COR-L47 (cell line): ENCODE measurements at regions not wholly inside any gene's neighbourhood (a gene's known extent, or its start where the extent isn't known, plus 50 kb on each side); places are given as distances from the start of the nearest gene placed in this dataset.

Experiments
- DNase-seq: peaks from one replicate; lab custom pipeline; 2025; lab: John Stamatoyannopoulos, UW

DNA sequence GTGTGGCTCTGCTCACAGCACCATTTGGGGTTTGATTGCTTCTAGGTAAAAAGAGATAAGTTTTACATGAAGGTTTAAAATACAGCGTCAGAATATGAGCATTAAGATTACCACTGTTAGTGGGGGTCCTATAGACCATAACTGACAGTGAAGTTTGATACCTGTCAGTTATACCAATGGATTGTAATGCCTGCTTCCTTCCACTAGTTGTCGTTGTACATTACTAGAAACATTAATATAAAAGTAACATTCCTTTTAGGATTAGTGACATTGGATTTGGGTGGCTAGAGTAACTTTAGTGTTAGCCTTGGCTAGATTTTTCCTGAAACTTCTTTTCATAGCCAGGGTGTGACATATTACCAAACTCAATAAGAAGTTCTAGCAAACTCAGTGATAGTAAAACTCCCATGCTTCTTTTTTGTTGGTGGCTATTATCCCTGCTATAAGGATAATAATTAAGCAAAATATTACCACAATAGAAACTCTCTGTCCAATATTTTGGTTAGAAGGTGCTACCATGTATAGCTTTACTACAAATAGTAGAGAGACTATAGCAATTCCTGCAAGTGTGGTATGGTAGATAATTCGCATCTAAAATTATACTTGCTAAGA is 57.1 kb downstream of the FAM181B start:
- no peak for DNase-seq

DNA sequence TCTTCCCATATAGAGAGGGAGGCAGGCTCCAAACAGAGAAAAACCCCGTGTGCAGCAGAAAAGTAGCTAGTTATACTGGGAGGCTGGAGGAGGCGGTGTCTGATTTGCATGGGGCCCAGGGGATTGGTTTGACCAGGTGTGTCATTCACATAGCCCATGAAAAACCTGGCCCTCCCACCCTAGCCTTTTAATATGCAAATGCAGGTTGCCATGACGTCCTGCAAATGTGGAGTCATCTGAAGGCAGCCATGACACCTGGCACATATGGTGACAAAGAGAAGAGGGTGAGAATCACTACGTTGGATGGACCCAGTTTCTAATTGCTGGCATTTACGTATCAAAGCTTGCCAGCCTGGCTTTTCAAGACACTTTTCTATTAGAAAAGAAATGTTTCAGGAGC is 57.8 kb downstream of the FAM181B start:
- no peak for DNase-seq

DNA sequence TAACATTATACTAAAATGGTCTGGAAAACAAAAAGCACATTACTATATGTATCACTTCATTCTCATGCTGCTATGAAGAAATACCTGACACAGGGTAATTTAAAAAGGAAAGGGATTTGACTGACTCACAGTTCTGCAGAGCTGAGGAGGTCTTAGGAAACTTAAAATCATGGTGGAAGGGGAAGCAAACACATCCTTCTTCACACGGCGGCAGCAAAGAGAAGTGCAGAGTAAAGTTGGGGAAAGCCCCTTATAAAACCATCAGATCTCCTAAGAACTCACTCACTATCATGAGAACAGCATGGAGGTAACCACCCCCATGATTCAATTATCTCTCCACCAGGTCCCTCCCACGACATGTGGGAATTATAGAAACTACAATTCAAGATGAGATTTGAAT is 60.0 kb downstream of the FAM181B start:
- no peak for DNase-seq

DNA sequence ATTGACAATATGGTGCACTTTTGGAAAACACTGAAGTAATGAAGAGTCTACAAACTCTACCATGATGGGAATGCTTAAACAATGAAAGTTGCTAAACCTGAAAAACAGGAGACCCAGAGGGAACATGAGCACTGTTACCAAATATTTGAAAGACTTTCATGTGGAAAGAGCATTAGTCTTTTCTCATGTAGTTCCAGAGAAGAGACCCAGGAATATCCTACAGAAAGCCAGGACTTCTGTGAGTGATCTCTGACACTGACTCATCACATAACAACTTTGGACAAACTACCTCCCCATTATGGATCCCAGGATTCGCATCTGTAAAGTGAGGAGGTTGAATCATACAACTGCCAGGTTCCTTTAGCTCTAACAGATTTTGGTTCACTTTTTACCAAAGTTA is 62.2 kb downstream of the FAM181B start:
- DNase-seq = no peak

DNA sequence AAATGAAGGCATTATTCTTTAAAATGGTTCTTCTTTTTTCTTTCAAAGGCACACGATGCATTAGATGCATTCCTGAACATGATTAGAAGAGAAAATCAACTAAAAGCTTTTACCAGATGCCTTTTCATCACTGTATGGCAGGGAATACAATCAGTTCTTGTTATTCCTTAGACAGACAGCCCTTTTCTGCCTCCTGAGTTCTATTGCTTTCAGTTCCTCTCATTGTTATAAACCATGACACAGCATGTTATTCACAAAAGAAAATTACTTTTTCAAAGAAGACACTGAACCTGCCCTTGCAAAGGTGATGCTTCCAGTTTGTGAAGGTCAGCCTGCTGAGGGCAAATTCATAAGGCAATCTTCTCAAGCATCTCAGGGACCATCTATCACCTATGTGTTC is 70.1 kb downstream of the FAM181B start:
- DNase-seq = no peak

DNA sequence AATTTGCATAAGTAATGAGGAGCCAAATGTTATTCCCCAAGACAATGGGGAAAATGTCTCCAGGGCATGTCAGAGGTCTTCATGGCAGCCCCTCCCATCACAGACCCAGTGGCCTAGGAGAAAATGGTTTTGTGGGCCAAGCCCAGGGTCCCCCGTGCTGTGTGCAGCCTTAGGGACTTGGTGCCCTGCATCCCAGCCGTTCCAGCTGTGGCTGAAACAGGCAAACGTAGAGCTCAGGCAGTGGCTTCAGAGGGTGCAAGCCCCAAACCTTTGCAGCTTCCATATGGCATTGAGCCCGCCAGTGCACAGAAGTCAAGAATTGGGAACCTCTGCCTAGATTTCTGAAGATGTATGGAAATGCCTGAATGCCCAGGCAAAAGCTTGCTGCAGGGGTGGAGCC is 79.9 kb downstream of the FAM181B start:
- DNase-seq = no peak

DNA sequence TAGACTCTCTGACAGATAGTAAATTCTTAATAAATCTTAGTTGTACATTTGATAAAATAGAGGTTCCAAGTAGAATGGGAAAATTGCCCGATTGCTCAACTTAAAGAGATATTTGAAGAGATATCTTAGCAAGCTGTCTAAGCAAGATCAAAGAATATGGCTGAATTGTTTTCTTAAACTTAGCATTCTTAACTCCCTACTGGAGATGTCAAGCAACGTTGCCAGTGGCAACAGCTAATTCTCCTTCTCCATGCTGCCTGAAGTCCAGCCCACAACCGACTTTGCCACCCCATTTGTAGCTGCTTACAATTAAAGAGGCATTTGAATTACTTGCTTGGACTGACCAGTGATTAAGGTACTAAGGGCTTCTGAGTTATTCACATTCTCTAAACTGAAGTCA is 94.4 kb downstream of the FAM181B start:
- no peak for DNase-seq

DNA sequence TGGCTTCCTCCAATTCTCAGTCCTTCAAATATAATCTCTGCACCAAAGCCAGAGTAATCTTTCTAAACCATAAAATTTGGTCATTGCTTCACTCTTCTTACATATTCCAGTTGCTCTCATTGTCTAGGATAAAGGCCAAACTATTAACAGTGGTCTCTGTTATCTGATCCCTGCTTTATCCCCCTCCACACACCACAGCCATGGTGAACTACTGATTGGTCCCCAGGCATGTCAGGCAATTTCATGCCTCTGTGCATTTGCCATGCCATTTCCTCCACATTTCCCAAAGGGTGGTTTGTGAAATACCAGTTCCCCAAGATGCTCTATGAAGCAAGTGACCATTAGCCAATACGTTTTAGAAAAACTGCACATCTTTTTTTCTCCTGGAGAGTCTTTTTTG is 97.0 kb downstream of the FAM181B start:
- DNase-seq = no peak

DNA sequence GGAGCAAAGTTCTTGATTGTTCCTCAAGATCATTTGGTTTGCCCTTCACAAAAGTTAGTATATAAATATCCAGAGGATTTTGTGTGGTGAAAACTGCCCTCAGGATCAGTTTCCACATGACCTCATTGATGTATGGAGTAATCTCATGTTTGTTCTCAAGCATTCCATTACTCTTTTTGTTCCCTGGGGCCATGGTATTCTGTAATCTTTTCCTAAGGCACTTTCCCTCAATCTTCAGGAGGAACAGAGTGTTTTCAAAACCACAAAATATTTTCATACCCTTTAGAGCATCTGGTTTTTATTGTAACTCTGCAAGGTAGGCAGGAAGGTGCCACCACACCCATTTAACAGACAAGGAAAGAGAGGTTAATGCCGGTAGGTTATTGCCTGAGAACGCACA is 99.6 kb downstream of the FAM181B start:
- DNase-seq = no peak

DNA sequence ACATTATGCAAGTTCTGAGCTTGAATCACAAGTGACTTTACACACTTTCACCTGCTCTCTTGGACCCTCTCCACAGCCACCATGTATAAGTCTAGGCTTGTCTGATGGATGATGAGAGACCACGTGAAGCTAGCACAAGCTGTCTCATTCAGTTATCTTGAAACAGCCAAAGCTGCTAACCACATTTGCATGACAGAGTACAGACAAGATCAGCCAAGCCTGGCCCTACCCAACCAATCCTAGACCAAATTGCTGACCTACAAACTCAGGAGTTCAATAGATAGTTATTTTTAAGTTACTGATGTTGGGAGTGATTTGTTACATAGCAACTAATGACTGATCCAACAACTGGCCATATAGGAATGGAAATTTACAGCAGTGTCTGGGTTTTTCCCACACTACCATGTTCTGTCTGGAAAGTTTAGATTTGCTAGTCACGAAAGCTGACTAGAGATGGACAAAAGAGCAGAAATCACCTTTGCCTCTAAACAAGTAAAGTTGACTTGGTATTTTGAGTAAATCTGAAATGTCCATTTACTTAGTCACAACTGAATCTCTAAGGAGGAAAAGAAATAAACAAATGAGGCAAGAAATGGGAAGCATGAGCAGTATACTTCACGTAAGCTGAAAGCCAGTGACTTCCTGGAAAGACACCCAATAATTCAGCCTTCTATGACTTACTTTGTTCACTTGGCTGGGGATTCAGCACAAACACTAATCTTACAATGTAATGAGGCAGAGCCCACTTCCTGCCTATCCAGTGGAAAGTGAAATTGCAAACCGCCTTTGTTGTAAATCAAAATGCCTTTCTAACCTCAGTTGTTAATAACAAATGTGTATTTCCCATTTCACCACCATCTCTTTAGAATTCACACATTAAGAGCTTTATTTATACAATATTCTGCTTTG is 101.7 kb downstream of the FAM181B start:
- DNase-seq = no peak

DNA sequence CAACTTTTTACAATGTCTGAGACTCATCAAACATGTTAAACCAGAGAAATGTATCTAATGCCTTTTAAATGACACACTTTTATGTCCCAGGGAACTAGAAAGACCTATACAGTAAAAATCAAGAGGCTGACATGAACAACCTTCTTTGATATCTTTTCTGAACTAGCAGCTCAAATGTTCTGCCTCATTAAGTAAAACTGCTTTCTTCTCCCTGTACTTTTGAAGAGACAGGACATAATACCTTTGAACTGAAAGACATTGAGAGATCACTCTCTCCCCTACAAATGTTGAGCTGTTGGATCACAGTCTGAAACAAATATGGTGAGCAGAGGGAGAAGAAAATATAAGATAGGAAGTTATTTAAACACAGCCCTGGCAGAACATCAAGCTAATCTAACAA is 123.0 kb downstream of the FAM181B start:
- no peak for DNase-seq

DNA sequence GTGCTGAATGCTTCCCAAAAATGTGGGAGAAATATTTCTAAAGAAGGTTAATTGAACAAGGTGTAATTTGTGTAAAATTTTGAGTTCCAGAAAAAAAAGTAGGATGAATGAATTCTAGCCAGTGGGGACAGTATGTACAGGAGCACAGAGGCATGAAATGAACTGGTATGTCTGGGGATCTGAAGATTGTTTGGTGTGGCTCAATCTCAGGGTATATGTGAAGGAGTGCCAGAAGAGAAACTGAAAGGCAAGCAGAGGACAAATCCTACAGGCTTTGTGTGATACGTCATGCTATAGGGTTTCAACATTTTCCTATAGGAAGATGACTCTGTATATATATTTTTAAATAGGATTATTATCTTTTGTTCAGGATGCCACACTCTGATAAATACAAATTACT is 126.9 kb downstream of the FAM181B start:
- DNase-seq = no peak

DNA sequence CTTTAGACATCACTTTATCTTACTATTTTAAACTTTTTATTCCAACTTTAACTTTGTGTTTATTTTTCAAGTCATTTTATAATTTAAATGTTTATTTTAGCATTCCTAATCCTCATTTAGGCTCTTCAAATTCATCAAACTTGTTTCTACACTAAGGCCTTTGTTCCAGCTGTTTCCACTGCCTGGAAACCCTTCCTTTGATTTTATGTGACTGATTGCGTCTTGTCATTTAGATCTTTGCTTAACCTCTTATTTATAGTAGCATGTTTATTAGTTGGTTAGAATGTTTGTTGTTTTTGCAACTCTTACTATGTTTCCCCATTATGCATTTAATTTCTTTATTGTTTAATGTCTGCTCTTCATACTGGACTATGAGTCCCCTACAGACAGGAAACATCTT is 132.0 kb downstream of the FAM181B start:
- DNase-seq = no peak

DNA sequence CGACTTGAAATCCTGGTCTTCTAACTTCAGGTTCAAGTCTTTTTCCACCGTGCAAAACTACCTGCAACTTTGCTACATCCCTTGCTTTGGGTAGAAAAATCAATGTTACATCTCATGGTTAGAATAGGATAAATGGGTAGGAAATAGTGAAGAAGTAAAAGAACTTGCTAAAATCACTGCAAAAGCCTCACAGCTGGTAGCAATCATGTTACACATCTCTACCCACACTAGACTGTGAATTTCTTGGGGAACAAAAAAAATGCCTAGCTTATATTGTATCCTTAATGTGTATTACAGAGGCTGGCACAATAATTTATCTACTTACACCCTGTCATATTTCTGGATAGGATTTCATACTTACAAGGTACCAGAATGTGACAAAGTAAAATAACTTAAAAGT is 133.8 kb downstream of the FAM181B start:
- DNase-seq = no peak

DNA sequence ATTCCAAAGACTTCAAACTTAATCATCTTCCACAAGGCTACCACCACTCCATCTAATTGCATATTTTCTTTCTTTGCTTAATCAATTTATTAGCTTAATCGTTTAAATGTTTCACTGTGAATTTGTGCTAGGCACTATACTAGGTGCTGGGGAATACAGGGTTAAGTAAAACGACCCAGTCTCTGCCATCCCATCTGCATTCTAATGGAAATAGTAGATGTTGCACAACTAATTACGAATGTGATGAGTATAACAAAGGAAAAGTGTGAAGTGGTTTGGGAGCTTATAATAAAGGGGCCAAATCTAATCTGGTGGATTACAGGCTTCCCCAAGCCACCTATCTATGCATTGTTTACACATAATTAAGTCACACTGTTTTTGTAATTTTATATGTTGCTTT is 147.1 kb downstream of the FAM181B start:
- no peak for DNase-seq

DNA sequence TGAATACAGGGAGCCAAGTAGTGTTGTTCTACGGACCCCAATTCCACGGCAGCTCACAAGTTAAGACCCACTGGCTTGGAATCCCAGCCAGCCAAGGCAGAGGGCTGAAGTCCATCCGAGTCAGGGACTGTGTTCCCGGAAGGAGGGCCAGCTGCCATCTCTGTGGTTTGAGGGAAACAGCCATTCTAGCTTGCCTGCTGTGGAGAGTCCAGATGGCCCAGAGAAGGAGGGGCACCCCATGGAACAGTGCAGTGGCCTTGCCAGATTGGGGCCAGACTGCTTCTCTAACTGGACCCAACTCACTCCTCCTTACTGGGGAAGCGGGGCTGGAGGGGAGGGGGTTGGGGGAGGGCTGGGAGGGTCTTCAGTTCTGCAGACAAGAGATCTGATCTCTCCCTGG is 156.4 kb downstream of the FAM181B start:
- no peak for DNase-seq

DNA sequence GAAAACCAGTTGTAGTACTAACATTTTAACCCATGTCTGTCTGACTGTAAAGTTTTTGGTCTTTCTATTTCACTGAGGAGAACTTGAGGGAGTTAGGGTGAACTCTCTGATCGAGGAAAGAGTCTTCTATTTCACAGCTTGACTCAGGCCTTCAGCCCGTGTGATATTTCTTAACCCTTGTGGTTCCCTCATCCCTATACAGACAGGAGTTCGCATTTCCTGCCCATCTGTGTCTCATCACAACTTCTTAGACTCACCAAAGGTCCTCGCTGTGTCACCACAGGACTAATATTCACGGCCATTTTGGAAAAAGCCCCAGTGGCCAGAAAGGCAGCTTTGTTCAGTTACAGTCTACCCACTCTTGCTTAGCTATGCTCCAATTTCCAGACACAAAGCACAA is 172.8 kb downstream of the FAM181B start:
- no peak for DNase-seq

DNA sequence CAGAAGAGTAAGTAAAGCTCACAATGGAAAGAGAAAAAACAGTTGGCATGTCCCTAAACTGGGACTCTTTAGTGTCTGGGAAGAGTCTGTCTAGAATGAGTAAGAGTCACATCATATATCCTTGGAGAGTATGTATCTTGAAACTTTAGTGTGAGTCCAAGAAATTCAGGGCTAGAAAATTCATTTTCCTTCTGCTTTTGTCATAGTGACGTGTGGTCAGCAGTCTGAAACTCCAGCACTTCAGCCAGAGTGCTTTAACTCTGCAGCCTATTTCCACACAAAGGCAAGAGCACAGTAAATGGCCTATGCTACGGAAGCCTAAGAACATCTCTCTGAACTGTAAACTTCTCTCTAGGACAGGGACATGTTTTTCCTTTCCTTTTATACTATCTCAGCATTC is 174.1 kb downstream of the FAM181B start:
- DNase-seq = no peak

DNA sequence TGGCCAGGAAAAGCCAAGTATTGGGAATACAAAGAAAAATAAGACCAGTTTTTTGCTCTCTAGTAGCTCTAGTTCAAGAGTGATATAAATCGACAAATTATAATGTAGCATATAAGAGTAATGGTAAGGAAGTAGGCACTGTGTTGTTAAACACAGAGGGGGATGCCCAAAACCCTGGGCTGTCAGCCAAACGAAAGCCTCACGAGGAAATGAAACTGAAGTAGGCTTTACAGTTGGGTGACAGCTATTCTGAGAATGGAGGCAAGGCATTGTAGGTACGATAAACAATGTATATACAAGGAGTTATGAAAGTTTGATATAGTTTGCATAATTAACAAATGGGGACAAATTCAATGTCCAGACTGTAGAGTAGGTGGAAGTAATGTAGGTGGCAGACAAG is 176.4 kb downstream of the FAM181B start:
- no peak for DNase-seq

DNA sequence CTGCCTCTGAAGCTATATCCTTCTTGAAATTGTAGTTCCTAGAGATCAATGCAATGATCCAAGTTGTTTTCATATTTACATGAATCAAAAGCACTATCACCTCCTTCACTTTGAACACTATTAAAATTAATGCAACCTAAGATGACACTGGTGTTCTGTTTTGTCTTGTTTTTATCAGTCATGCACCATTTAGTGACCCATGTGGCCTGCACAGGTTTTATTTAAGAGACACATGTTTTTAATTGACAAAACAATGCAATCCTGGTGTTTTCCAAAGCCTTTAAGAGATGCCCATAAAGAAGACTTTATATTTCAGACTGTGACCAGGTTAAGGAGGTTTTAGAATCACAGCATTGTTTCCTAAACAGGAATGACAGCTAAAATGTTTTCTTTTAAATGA is 177.5 kb downstream of the FAM181B start:
- no peak for DNase-seq

DNA sequence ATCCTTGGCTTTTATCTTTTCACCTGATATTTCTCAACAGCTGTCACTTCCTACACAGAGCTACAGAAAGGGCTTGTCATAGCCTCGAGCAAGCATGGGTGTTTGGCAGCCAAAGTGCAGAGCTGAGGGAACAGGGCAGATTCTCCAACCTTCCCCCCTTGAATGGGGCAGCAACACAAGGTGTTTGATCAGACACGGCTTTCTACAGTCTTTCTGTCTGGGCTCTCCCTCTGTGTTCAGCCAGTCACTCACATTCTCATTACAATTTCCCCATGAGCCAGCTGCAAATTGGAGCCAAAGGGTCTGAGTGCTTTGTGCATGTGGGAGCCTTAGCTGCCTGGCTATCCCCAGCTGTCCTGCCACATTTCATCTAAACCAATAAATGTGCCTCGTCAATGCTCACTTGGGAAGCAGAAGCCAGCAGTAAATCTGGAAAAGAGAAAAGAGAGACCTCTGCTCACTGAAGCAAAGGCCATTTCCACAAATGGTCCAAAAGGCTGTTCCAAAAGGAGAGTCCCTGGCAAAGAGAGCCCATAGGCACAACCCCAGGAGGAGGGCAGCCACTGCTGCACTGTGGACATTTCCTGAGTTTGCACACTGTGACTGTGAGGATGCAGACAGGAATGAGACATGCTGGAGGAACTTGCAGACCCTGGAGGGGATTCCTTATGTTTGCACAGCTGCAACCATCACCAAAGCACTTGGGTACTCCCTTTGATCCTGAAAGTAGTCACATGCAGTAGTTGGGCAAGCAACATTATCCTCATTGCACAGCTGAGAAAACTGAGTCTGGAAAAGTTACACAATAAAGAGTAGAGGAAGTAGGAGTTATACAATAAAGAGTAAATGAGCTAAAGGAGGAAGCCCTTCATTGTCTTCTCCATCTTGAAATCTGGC is 186.8 kb downstream of the FAM181B start:
- DNase-seq = peak; percentile 29

DNA sequence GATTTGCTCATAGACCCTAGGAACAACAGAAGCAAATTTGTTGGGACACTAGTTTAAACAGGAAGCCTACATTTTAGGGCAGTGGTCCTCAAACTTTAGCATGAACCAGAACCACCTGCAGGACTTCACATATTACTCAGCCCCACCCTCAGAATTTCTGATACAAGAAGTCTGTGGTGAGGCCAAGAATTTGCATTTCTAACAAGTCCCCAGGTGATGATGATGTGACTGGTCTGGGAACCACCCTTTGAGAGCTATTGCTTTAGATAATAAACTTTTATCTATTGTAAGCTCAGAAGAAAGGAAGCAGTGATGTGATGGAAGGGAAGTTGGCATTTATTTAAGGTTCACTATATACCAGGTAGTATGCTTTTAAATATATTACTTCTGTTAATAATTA is 194.0 kb downstream of the FAM181B start:
- no peak for DNase-seq

DNA sequence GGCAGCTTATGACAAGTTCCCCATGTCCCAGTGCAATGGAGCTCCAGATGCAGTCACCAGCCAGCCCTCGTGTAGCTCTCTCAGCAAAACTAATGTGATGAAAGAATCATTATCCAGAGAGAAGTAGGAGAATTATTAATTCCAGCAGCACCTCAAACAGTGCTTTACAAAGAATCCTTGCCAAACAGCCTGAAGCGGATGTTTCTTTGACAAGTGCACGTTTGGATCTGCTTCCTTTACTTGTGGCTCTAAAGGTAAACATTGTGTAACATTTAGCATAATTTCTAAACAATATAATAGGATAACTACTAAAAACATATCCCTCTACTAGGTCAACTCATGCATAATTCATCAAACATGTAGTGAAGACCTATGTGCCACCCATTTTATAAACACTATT is 197.0 kb downstream of the FAM181B start:
- no peak for DNase-seq
